ENCODE measurements at regions not wholly inside any gene's neighbourhood (a gene's known extent, or its start where the extent isn't known, plus 50 kb on each side); places are given as distances from the start of the nearest gene placed in this dataset.
"Not testable (repeated sequence)": the region's sequence is repeated elsewhere in the genome, so short reads cannot be mapped to it uniquely, and the experiment has no call there.

- not testable (repeated sequence) for DNase-seq (ENCODE audit: low read depth in 1 of 2, low spot score in 1 of 2)
Observed at GRCh38 chrX:124181515-124181914, 150.9 kb upstream of the TEX13D start.

DNA sequence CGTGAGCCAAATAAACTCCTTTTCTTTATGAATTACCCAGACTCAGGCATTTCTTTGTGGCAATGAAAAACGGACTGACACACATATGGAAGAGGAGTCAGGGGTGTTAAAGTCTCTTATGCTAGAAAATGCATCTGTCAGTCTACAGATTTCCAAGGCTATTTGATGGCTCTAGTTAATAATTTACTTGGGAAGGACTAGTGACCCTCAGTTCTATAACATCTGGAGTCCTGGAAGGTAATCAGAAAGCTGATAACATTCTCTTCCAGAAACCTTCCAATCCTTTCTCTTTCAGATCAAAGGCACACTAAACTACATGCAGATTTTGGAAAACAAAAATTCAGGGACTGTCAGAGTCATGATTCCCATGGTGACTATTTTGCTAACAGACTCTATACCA lies 142.0 kb upstream of the TEX13D start:
- no peak for DNase-seq (ENCODE audit: low read depth in 1 of 2, low spot score in 1 of 2)

DNA sequence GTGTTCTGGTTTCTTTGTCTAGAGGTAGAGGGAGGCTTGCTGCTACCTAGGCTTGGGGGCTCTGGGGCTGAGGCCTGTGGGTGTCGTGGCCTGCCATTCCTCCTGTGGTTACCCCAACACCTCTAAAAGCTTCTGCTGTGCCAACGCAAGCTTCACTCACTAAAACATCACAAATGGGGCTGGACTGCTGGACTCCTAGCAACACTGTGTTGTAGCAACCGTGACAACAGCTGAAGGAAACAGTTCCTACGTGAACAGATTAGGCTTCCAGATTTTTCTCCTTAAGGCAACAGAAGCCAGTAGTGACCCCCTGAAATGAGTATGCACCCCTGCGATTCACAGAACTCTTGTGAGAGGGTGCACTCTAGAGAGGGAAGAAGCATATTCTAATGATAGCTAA lies 138.3 kb upstream of the TEX13D start:
- no peak for DNase-seq (ENCODE audit: low read depth in 1 of 2, low spot score in 1 of 2)

GRCh38 chrX:124194901-124195300 lies 137.6 kb upstream of the TEX13D start:
- DNase-seq (ENCODE audit: low read depth in 1 of 2, low spot score in 1 of 2), result no peak

- DNase-seq (ENCODE audit: low read depth in 1 of 2, low spot score in 1 of 2), result no peak
Observed at GRCh38 chrX:124203311-124203710, 129.1 kb upstream of the TEX13D start.

DNA sequence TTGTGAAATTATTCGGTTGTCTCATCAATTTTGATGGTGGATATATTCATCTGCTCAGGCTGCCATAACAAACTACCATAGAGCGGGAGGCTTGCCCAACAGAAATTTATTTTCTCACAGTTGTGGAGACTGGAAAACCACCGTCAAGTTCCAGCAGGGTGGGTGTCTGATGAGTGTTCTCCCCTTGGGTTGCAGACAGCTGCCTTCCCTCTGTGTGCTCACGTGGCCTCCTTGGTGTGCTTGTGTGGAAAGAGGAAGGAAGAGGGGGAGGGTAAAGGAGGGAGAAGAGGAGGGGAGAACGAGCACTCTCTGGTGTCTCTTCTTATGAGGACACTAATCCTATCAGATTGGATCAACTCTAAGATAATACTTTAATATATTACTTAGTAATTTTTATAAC lies 123.8 kb upstream of the TEX13D start:
- DNase-seq (ENCODE audit: low read depth in 1 of 2, low spot score in 1 of 2), result no peak

- no peak for DNase-seq (ENCODE audit: low read depth in 1 of 2, low spot score in 1 of 2)
Observed at GRCh38 chrX:124209792-124210576, 122.5 kb upstream of the TEX13D start.

GRCh38 chrX:124211312-124211942 lies 121.0 kb upstream of the TEX13D start:
- DNase-seq (ENCODE audit: low read depth in 1 of 2, low spot score in 1 of 2), result no peak

DNA sequence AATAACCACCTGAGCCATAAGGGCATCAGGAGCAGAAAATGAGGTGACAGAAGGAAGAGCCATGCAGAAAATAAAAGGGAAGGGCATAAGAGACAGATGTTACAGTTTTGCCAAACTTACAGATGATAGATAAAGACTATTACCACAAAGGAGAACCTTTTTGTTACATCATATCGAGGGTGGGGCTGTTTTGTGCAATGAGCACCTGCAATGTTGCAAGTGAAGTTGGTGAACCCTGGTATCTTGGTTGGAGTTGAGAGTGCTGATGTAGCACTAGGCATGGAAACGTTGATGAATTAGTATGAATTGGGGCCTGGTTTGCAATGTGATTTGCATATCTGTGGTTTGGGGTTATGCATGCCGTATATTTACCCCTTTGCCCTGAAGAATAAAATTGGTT lies 119.8 kb upstream of the TEX13D start:
- DNase-seq (ENCODE audit: low read depth in 1 of 2, low spot score in 1 of 2), result no peak

GRCh38 chrX:124215786-124216185 lies 116.7 kb upstream of the TEX13D start:
- no peak for DNase-seq (ENCODE audit: low read depth in 1 of 2, low spot score in 1 of 2)

DNA sequence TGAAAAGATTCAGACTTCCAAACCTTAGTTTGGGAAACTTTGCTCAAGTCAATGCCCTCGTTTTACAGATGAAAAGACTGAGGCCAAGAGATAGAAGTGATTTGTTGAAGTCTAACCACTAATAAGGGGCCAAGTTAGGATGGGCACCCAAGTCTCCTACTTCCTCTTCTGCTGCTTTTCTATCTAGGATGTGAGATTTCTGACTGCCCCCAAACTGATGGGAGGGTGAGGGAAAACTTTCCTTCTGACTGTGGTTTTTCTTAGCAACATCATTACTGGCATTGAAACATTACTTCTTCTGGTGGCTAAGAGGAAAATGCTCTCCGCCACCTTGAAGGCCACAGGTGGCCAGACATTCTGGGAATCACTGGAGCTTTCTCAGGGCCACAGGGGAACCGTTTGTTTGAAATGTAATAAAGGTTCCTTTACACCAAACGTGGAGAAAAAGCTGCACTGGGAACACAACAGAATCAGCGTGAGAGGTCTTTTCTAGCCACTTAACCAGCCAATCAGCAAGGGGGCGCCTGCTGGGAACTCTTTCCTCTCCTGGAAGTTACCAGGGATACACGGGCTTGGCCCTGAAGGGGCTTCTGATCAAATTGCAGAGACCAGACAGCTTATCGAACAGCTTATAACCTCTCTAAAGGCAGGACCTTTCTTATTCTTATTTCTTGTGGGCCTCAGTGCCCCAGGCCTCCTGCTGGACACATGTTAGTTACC lies 115.9 kb upstream of the TEX13D start:
- no peak for DNase-seq (ENCODE audit: low read depth in 1 of 2, low spot score in 1 of 2)

DNA sequence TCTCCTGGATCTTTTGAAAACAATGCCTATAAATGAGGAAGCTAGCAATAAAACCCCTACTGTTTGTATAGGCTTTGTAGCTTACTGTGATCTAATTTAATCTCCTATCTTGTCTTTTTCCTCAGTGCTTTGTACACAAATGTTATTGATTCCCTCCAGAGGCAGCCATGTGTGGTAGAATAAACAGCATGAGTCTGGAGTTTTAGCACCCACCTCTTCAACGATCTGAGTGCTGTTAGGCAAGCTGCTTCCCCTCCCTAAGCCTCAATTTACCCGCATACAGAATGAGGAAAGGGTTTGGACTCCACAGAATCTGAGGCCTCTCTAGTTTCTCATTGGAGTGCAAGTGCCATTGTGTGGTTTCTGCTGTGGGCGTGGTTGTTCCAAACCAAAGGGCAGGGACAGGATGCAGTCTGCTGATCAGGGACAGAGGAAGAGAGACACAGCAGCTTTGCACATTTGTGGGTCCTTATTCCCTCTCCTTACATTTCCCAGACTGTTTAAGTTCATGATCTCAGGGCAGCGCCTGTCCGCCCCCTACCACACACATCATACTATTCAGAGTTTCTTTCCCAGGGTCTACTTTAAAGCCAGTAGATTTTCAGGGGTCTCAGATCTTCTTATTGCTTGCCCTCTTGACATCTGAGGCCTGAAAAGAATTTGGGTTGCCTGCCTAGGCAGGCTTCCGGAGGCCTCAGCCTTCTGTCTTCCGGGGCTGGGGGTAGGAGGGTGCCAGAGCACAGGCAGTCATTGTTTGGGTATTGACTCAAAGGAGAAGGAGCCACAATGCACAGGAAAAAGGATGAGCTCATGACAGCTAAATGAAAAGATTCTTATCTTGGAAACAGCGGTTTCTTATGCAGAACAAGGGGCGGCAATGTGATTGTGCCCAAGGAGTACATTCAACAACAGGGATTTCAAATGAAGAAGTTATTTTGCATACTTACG lies 114.9 kb upstream of the TEX13D start:
- DNase-seq (ENCODE audit: low read depth in 1 of 2, low spot score in 1 of 2), result peak; percentile 18 to 34

DNA sequence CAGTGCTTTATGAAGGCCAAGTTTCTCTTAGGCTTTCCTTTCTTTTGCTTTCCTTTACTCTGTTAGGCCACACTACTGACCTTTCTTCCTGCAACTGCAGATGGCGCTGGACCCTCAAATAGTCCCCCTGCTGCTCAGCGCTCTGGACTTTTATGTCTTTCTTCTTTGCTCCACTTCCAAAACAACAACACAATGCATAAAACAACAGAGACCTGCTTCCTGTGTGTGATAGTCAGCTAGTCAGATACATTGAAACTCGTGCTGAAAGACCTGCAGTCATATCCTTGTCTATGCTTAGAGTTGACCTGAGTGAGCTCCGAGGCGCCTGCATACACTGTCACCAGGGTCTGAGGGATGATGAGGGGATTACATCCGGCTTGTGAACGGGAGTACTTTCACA lies 108.9 kb upstream of the TEX13D start:
- DNase-seq (ENCODE audit: low read depth in 1 of 2, low spot score in 1 of 2), result no peak

DNA sequence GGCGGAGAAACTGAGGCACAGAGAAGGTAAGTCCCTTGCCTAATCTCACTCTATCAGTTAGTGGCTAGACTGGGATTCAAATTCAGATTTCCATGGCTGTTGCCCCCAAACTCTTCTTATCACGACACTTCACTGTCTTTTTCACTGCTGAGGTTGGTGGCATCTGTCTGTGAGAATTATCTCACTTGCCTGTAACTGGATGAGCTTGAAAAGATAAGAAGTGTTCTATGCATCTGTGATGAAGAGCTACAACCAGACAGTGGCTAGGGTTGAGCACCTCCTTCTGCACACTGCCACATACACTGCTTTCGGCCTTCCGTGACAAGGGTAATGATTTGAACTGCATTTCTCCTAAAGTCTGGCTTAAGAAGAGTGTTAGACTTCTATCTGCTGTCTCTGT lies 107.9 kb upstream of the TEX13D start:
- DNase-seq (ENCODE audit: low read depth in 1 of 2, low spot score in 1 of 2), result no peak

GRCh38 chrX:124226129-124226528 lies 106.3 kb upstream of the TEX13D start:
- no peak for DNase-seq (ENCODE audit: low read depth in 1 of 2, low spot score in 1 of 2)

GRCh38 chrX:124228849-124229248 lies 103.6 kb upstream of the TEX13D start:
- DNase-seq (ENCODE audit: low read depth in 1 of 2, low spot score in 1 of 2), result no peak

- no peak for DNase-seq (ENCODE audit: low read depth in 1 of 2, low spot score in 1 of 2)
Observed at GRCh38 chrX:124229374-124229773, 103.1 kb upstream of the TEX13D start.

DNA sequence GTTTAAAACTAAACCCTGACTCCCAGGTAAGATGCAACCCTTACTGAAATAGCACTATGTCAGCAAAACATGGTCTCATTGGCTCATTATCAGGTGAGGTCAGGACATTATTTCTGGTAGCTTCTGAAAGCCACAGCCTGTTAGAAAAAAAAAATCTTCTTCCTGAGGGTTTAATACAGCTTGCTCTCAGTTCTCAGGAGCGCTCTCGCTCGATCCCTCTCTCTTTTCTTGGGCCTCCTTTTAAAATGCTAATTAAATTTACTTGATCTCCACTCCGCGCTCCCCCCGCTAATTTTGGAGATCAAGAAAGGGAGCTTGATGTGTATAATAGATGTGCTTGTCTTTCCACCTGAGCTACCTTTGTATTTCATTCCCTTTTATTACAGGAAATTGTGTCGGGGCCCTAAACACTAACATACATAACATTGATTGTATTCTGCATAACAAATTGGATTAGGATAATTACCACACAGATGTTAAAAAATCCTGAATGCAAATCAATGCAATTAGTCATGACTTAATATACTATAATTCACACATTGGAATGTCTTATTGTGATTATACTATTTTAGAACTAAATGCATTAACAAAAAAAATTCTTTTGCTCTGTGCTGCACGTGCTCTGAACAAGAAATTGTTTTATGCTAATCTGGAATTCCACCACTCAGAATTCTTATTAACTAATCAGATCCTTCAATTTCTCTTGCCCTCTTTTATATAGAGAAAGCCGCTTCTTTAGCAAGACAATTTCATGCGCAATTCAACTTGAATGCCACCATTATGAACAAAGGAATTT lies 101.6 kb upstream of the TEX13D start:
- DNase-seq (ENCODE audit: low read depth in 1 of 2, low spot score in 1 of 2), result no peak

DNA sequence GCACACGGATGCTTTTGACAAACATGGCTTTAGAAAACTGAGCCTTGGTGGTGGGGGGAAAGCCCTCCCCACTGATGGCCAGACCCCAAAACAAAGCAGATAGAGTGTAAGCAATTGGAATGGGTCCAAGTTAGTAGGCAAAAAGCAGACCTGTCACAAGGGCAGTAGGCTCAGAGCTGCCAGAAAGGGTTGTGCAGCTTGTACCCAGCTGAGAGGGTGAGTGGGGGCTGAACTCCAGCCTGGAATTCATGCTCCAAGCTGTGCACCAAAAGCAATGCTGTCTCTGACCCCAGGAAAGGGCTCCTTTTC lies 101.1 kb upstream of the TEX13D start:
- DNase-seq (ENCODE audit: low read depth in 1 of 2, low spot score in 1 of 2), result no peak

- DNase-seq (ENCODE audit: low read depth in 1 of 2, low spot score in 1 of 2), result peak in 1 of 2 donors; percentile 21
Observed at GRCh38 chrX:124232523-124233201, 99.8 kb upstream of the TEX13D start.
